ENCODE measurements at regions not wholly inside any gene's neighbourhood (a gene's known extent, or its start where the extent isn't known, plus 50 kb on each side); places are given as distances from the start of the nearest gene placed in this dataset.

DNA sequence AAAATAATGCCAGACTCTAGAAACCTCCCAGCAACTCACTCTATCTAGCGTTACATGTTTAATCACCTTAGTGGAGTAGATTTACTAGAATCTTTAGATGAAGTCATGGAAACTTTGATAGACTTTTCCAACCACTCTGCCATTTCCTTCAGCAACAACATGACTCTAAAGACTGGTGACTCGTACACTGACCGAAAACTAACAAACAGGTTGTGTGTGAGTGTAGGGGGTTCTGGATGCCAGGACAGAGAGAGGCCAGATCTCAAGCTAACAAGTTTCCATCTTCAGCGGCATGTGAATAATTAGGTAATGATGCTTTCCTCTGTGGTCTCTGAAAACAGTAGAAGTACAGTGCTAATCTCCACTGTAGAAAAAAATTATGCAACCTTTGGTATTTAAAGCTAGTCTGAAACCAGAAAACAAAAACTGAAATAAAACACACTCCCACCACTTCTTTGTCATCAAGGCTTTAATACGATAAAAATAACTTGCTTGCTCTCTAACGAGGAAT, 286.4 kb downstream of the PRDM5 start:
- H3K36me3 ChIP-seq (ENCODE audit: control insufficient read depth in 1 of 2, insufficient read depth in 2 of 2, low read length in 1 of 2) = no peaks in the 10 kb centered on the region
- H3K27ac ChIP-seq (ENCODE audit: low read depth in 1 of 2, low read length in 2 of 2) = no peak overlapping the region
- intact Hi-C loops (cut with DNase I) = no loop called here
- 82 to 88% methylated on average over 6 of the region's 6 CpGs for WGBS, 2 donors
- no peak overlapping the region for H3K4me3 ChIP-seq (ENCODE audit: low read length in 2 of 2)
- no peaks in the 10 kb centered on the region for H3K27me3 ChIP-seq (ENCODE audit: control insufficient read depth in 1 of 2, insufficient read depth in 2 of 2, low read length in 1 of 2)
- ATAC-seq (ENCODE audit: low FRiP score) (no peak), DNase-seq (no peak)
- no peaks in the 10 kb centered on the region for H3K9me3 ChIP-seq (ENCODE audit: control insufficient read depth, low read length)
- no peaks in the 10 kb centered on the region for H3K4me1 ChIP-seq (ENCODE audit: control insufficient read depth in 1 of 2, insufficient read depth in 2 of 2, low read length in 2 of 2)

DNA sequence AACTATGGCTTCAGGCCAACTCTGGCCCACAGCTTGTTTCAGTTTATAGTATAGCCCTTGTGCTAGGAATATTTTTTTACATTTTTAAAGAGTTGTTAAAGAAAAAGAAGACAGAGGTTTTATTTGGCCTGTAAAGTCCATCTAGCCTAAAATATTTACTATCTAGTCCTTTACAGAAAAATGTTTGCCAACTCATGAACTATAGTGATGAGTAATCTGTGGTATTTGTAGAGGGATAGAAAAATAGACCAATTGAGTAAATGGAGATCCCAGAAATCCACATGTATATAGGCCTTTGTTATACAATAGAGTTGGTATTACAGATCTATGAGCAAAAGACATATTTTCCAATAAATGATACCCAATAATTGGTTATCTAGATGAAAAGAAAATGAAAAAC, 288.7 kb downstream of the PRDM5 start:
- Histone ChIP-seq H3K4me1 (ENCODE audit: control insufficient read depth in 1 of 2, insufficient read depth in 2 of 2, low read length in 2 of 2) (no peaks in the 10 kb centered on the region), H3K27me3 (ENCODE audit: control insufficient read depth in 1 of 2, insufficient read depth in 2 of 2, low read length in 1 of 2) (no peaks in the 10 kb centered on the region), H3K27ac (ENCODE audit: low read depth in 1 of 2, low read length in 2 of 2) (no peak overlapping the region), H3K36me3 (ENCODE audit: control insufficient read depth in 1 of 2, insufficient read depth in 2 of 2, low read length in 1 of 2) (no peaks in the 10 kb centered on the region), H3K4me3 (ENCODE audit: low read length in 2 of 2) (no peak overlapping the region), H3K9me3 (ENCODE audit: control insufficient read depth, low read length) (no peaks in the 10 kb centered on the region)
- DNase-seq (no peak), ATAC-seq (ENCODE audit: low FRiP score) (no peak)
- intact Hi-C loops (cut with DNase I) = no loop called here

DNA sequence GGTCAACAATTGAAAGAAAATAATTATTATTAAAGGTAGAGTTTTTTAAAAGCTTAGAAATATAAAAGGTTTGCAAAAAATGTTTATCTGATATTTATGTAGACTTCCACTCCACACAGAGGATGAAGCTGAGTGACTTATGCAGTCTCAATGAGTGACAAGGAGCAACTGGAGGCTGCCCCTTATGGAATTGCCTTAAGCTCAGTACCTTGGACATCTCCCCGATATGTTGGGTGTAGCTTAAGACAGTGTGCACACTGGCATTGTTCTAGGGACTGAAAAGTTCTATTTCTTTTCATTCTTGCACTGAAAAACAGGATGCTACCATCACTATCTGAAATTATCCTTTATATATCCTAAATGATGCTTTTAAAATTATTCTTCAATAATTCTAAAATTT, 292.1 kb downstream of the PRDM5 start:
- intact Hi-C loops (cut with DNase I) = no loop called here

DNA sequence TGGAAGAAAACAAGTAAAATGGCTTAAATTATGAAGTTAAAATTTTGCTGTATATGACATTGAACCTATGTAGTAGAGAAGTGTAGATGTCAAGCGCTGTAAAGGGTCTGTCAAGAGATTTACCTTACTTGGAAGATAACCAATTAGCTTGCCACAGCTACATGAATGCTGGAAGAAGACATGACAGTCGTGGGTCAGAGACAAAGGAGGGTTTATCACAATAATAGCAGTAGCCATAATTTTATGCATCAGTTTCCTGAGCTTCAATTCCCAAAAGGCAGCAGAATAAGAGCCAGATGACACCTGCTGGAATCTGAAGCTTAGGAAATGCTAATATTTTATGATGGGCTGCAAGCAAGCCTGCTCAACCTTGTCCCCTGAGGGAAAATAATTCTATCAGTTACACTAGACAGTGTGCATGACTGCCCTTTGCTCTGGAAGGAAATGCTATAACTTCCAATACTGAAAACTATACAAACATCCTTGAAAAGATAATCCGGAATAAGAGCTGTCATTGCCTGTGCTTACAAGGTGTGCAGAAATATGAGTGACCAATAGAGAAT, 292.9 kb downstream of the PRDM5 start:
- Histone ChIP-seq H3K27me3 (ENCODE audit: control insufficient read depth in 1 of 2, insufficient read depth in 2 of 2, low read length in 1 of 2) (no peaks in the 10 kb centered on the region), H3K4me3 (ENCODE audit: low read length in 2 of 2) (no peak overlapping the region), H3K36me3 (ENCODE audit: control insufficient read depth in 1 of 2, insufficient read depth in 2 of 2, low read length in 1 of 2) (no peaks in the 10 kb centered on the region), H3K27ac (ENCODE audit: low read depth in 1 of 2, low read length in 2 of 2) (no peak overlapping the region), H3K9me3 (ENCODE audit: control insufficient read depth, low read length) (no peaks in the 10 kb centered on the region), H3K4me1 (ENCODE audit: control insufficient read depth in 1 of 2, insufficient read depth in 2 of 2, low read length in 2 of 2) (no peaks in the 10 kb centered on the region)
- intact Hi-C loops (cut with DNase I) = no loop called here
- ATAC-seq (ENCODE audit: low FRiP score) (no peak), DNase-seq (no peak)
- WGBS, 2 donors = 66 to 69% methylated on average over 3 of the region's 3 CpGs

More for the DNA sequence above, 292.1 kb downstream of the PRDM5 start:
- 67 to 76% methylated on average over 1 of the region's 1 CpG for WGBS, 2 donors
- Histone ChIP-seq H3K27ac (ENCODE audit: low read depth in 1 of 2, low read length in 2 of 2) (no peak overlapping the region), H3K4me3 (ENCODE audit: low read length in 2 of 2) (no peak overlapping the region), H3K27me3 (ENCODE audit: control insufficient read depth in 1 of 2, insufficient read depth in 2 of 2, low read length in 1 of 2) (no peaks in the 10 kb centered on the region), H3K9me3 (ENCODE audit: control insufficient read depth, low read length) (no peaks in the 10 kb centered on the region), H3K36me3 (ENCODE audit: control insufficient read depth in 1 of 2, insufficient read depth in 2 of 2, low read length in 1 of 2) (no peaks in the 10 kb centered on the region), H3K4me1 (ENCODE audit: control insufficient read depth in 1 of 2, insufficient read depth in 2 of 2, low read length in 2 of 2) (no peaks in the 10 kb centered on the region)
- DNase-seq (no peak), ATAC-seq (ENCODE audit: low FRiP score) (no peak)

DNA sequence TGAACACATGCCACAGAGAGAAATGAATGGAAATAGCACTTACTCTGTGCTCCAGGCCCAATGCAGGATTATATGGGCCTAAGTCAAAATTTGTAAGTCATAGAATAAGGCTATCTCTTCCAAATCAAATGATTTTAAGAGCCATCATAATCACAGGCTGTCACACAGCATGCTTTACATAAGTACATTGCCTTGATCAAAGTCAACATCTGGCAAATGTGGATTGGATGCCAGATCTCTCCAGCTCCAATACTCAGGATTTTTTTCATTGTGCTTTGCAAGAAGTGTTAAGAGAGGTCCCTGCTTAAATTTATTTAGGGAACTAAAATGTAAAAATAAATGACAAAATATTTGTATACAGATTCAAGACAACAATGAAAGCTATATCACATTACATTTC, 299.9 kb downstream of the PRDM5 start:
- ATAC-seq (ENCODE audit: low FRiP score) = no peak
- H3K36me3 ChIP-seq (ENCODE audit: control insufficient read depth in 1 of 2, insufficient read depth in 2 of 2, low read length in 1 of 2) = no peaks in the 10 kb centered on the region
- intact Hi-C loops (cut with DNase I) = no loop called here
- H3K27me3 ChIP-seq (ENCODE audit: control insufficient read depth in 1 of 2, insufficient read depth in 2 of 2, low read length in 1 of 2) = no peaks in the 10 kb centered on the region
- no peaks in the 10 kb centered on the region for H3K4me1 ChIP-seq (ENCODE audit: control insufficient read depth in 1 of 2, insufficient read depth in 2 of 2, low read length in 2 of 2)
- no peaks in the 10 kb centered on the region for H3K9me3 ChIP-seq (ENCODE audit: control insufficient read depth, low read length)
- no peak overlapping the region for H3K4me3 ChIP-seq (ENCODE audit: low read length in 2 of 2)
- no peak overlapping the region for H3K27ac ChIP-seq (ENCODE audit: low read depth in 1 of 2, low read length in 2 of 2)
- no peak for DNase-seq

DNA sequence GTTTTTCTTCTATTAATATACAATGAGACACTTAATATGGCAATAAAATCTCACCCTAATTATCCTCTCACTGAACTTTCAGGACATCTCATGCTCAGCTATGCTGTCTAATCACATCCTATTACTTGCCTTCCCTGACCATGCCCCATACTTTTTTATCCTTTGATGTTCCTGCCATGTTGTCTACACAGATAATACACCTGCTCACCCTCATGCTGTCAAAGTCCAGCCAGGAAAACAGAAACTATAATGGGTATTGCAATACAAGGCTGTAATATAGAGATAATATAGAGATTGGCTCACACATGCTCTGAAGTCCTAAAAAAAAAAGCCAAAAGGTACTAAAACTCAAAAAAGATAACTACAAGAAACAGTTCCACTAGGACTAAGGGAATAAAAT, 305.4 kb downstream of the PRDM5 start:
- intact Hi-C loops (cut with DNase I) = no loop called here
- no peaks in the 10 kb centered on the region for H3K36me3 ChIP-seq (ENCODE audit: control insufficient read depth in 1 of 2, insufficient read depth in 2 of 2, low read length in 1 of 2)

DNA sequence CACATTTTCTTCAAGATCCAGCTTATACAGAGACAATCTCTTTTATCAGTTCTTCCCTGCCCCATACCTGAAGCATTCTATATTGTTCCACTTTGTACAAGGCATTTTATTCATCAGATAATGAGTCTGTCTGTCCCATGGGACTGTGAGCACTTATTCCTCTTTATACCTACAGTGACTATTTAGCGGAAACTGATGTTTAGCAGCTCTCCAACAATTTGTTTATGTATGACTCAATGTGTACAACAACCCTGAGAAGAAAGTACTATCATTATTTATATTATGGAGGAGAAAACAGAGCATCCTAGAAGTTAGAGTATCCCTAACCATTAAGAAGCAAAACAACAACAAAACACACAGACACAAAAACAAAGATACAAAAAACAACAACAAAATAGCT, 306.5 kb downstream of the PRDM5 start:
- 90 to 95% methylated on average over 1 of the region's 1 CpG for WGBS, 2 donors
- H3K36me3 ChIP-seq (ENCODE audit: control insufficient read depth in 1 of 2, insufficient read depth in 2 of 2, low read length in 1 of 2) = no peaks in the 10 kb centered on the region
- no peaks in the 10 kb centered on the region for H3K4me1 ChIP-seq (ENCODE audit: control insufficient read depth in 1 of 2, insufficient read depth in 2 of 2, low read length in 2 of 2)
- no peak overlapping the region for H3K4me3 ChIP-seq (ENCODE audit: low read length in 2 of 2)
- DNase-seq (no peak), ATAC-seq (ENCODE audit: low FRiP score) (no peak)
- no peaks in the 10 kb centered on the region for H3K9me3 ChIP-seq (ENCODE audit: control insufficient read depth, low read length)
- intact Hi-C loops (cut with DNase I) = no loop called here
- no peak overlapping the region for H3K27ac ChIP-seq (ENCODE audit: low read depth in 1 of 2, low read length in 2 of 2)
- H3K27me3 ChIP-seq (ENCODE audit: control insufficient read depth in 1 of 2, insufficient read depth in 2 of 2, low read length in 1 of 2) = no peaks in the 10 kb centered on the region

More for the DNA sequence above, 305.4 kb downstream of the PRDM5 start:
- DNase-seq = no peak
- ATAC-seq (ENCODE audit: low FRiP score) = no peak
- Histone ChIP-seq H3K27me3 (ENCODE audit: control insufficient read depth in 1 of 2, insufficient read depth in 2 of 2, low read length in 1 of 2) (no peaks in the 10 kb centered on the region), H3K27ac (ENCODE audit: low read depth in 1 of 2, low read length in 2 of 2) (no peak overlapping the region), H3K9me3 (ENCODE audit: control insufficient read depth, low read length) (no peaks in the 10 kb centered on the region), H3K4me3 (ENCODE audit: low read length in 2 of 2) (no peak overlapping the region), H3K4me1 (ENCODE audit: control insufficient read depth in 1 of 2, insufficient read depth in 2 of 2, low read length in 2 of 2) (no peaks in the 10 kb centered on the region)

DNA sequence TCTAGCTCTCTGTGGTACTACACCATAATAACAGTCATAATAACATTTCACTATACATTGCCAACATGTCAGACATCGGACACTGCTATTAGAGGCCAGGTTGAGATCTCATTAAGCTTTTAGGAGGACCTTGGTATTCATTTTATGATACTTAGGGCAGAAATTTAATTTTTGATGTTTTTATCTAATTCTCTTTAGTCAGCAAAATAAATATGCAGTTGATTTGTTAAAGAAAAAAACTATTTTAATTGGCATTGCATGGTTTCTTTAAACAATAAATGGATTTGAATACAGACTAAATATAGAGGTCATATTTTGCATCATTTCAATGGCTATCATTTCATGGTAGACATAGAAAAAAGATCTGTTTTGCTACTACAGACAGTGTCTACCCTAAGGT, 308.7 kb downstream of the PRDM5 start:
- no peaks in the 10 kb centered on the region for H3K27me3 ChIP-seq (ENCODE audit: control insufficient read depth in 1 of 2, insufficient read depth in 2 of 2, low read length in 1 of 2)
- no peaks in the 10 kb centered on the region for H3K36me3 ChIP-seq (ENCODE audit: control insufficient read depth in 1 of 2, insufficient read depth in 2 of 2, low read length in 1 of 2)
- ATAC-seq (ENCODE audit: low FRiP score) (no peak), DNase-seq (no peak)
- H3K27ac ChIP-seq (ENCODE audit: low read depth in 1 of 2, low read length in 2 of 2) = no peak overlapping the region
- no peak overlapping the region for H3K4me3 ChIP-seq (ENCODE audit: low read length in 2 of 2)
- 86 to 94% methylated on average over 1 of the region's 1 CpG for WGBS, 2 donors
- H3K4me1 ChIP-seq (ENCODE audit: control insufficient read depth in 1 of 2, insufficient read depth in 2 of 2, low read length in 2 of 2) = no peaks in the 10 kb centered on the region
- intact Hi-C loops (cut with DNase I) = no loop called here
- no peaks in the 10 kb centered on the region for H3K9me3 ChIP-seq (ENCODE audit: control insufficient read depth, low read length)

DNA sequence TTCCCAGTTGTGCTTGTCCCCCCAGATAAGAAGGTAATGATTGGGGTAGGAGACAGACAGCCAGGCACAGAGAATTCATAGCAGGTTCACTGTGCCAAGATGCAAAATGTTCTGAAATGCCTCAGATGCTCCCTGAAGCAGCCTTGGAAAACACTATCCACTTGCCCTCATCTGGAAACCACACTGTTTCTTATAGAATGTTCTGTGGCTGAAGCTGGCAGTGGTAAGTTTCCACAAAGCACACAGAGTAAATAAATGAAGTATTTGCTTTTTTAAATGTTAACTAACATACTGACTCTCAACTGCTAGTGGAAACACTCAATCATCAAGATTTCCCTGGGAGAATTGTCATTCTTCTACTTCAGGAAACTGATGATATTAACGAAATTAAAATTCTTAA, 311.4 kb downstream of the PRDM5 start:
- Histone ChIP-seq H3K4me1 (ENCODE audit: control insufficient read depth in 1 of 2, insufficient read depth in 2 of 2, low read length in 2 of 2) (no peaks in the 10 kb centered on the region), H3K27me3 (ENCODE audit: control insufficient read depth in 1 of 2, insufficient read depth in 2 of 2, low read length in 1 of 2) (no peaks in the 10 kb centered on the region), H3K9me3 (ENCODE audit: control insufficient read depth, low read length) (no peaks in the 10 kb centered on the region), H3K36me3 (ENCODE audit: control insufficient read depth in 1 of 2, insufficient read depth in 2 of 2, low read length in 1 of 2) (no peaks in the 10 kb centered on the region), H3K27ac (ENCODE audit: low read depth in 1 of 2, low read length in 2 of 2) (no peak overlapping the region), H3K4me3 (ENCODE audit: low read length in 2 of 2) (no peak overlapping the region)
- WGBS, 2 donors = 62 to 65% methylated on average over 1 of the region's 1 CpG
- DNase-seq (no peak), ATAC-seq (ENCODE audit: low FRiP score) (no peak)
- intact Hi-C loops (cut with DNase I) = no loop called here
